Natural killer cell treated with Interleukin-12 subunit alpha and Interleukin-12 subunit beta and Interleukin-15 and Interleukin-18, amount 100 ng/mL, for 72 hours (primary cell): ENCODE measurements at regions not wholly inside any gene's neighbourhood (a gene's known extent, or its start where the extent isn't known, plus 50 kb on each side); places are given as distances from the start of the nearest gene placed in this dataset.

Experiments
- ATAC-seq, 2 donors: fragments of 150-1000 bp; cut with Tn5 transposase in 1 of 2; sonication (Bioruptor Pico), chemical (Tn5 transposase) in 1 of 2; 2 replicates each; pipeline ENCODE4 v1.10.0; 2021
- DNase-seq: peaks from one replicate; pipeline ENCODE4 v3.0.0; 2022; ENCODE audit warnings: low spot score
- H3K27ac Mint-ChIP-seq, 2 donors: 1 replicate in 1 of 2; 2 replicates in 1 of 2; pipeline ENCODE4 v1.8.0; 2022; ENCODE audit warnings: mixed read lengths in 2 of 2, mild to moderate bottlenecking in 1 of 2, moderate library complexity in 1 of 2
- H3K27me3 Mint-ChIP-seq, 2 donors: 1 replicate in 1 of 2; 2 replicates in 1 of 2; pipeline ENCODE4 v1.8.0; 2022; ENCODE audit warnings: mixed read lengths in 2 of 2
- H3K36me3 Mint-ChIP-seq: one replicate; pipeline ENCODE4 v1.8.0; 2022; ENCODE audit warnings: mixed read lengths
- H3K4me1 Mint-ChIP-seq, 2 donors: 1 replicate in 1 of 2; 2 replicates in 1 of 2; pipeline ENCODE4 v1.8.0; 2022; ENCODE audit warnings: low read depth in 2 of 2, mixed read lengths in 2 of 2, mild to moderate bottlenecking in 1 of 2
- H3K4me3 Mint-ChIP-seq: one replicate; pipeline ENCODE4 v1.8.0; 2022; ENCODE audit warnings: mixed read lengths
- H3K9me3 Mint-ChIP-seq: 2 replicates; pipeline ENCODE4 v1.8.0; 2022; ENCODE audit warnings: mixed read lengths

DNA sequence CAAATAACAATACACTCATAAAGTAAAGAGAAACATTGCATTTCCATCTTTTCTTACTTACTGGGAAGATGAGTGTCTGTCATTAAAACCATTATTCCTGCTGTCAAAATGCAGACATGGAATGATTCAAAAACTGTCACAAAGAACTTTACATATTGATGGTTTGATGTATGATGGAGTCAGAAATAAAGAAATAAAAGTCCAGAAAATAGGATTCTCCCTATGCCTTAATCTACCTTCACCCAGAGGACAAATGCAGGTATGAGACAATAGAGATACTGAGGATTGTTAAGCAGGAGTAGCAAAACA is 656.1 kb downstream of the TBC1D4 start:
- H3K9me3 Mint-ChIP-seq = no peaks in the 10 kb centered on the region
- ATAC-seq = no peak
- H3K4me1 Mint-ChIP-seq = no peaks in the 10 kb centered on the region
- no peaks in the 10 kb centered on the region for H3K36me3 Mint-ChIP-seq
- H3K4me3 Mint-ChIP-seq = no peak overlapping the region
- H3K27me3 Mint-ChIP-seq = no peaks in the 10 kb centered on the region
- H3K27ac Mint-ChIP-seq = no peak overlapping the region
- no peak for DNase-seq

DNA sequence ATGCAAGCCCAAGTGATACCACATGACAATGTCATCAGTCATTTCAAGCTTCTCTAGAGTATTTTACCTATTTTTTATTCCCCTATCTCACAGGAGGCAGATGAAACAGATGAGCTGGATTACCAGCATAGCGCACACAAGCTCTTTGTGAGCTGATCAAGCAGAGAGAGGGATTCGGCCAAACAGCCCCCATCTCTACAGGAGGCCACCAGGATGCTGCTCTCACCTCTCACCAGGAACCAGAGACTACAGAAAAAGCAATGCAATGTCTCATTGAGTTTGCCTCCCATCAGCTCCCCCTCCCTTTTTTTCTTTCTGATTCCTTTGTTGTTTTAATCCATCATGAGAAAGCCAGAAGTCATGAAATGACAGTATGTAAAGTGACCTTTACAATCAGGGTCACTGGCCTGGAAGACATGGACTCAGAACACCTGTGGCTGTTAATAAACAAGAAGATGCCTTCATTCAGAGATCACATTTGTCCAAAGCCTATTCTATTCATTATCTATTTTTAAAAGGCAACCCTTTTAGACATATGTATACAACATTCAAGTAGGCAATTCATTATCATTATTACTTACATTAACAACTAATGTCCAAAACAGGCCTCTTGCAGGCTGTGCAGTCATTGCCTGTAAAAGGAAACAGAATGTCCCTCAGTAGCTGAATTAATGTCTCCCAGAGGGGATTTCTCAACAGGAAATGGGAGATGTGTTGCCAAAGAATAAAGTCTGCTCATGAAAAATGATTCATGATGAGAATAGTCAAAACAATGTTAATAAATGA is 656.6 kb downstream of the TBC1D4 start:
- ATAC-seq (no peak), DNase-seq (no peak)
- Mint-ChIP-seq H3K9me3 (no peaks in the 10 kb centered on the region), H3K4me1 (no peaks in the 10 kb centered on the region), H3K27me3 (no peaks in the 10 kb centered on the region), H3K36me3 (no peaks in the 10 kb centered on the region), H3K4me3 (no peak overlapping the region), H3K27ac (no peak overlapping the region)

DNA sequence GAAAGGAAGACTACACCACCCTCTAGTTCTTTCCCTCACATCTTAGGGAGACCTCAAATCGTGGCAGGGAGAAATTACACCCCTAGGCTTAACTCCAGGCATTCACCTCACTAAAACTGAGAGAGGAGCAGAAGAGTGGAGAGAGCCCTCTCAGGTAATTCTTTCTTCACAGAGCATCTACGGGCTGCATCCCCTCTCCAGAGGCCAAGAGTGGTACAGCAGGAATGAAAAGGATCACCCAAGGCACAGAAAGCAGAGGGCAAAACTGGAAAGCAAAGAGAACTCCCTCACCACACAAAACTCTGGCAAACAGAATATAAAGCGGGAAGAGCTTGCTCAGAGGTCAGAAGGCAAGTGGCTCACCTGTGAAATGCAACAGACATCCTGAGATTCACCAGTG is 661.2 kb downstream of the TBC1D4 start:
- Mint-ChIP-seq H3K4me1 (no peaks in the 10 kb centered on the region), H3K4me3 (no peak overlapping the region), H3K27me3 (peaks cover 4 to 12% of the 10 kb centered on the region in 2 donors), H3K9me3 (no peaks in the 10 kb centered on the region), H3K36me3 (no peaks in the 10 kb centered on the region), H3K27ac (no peak overlapping the region)
- no peak for ATAC-seq
- no peak for DNase-seq

DNA sequence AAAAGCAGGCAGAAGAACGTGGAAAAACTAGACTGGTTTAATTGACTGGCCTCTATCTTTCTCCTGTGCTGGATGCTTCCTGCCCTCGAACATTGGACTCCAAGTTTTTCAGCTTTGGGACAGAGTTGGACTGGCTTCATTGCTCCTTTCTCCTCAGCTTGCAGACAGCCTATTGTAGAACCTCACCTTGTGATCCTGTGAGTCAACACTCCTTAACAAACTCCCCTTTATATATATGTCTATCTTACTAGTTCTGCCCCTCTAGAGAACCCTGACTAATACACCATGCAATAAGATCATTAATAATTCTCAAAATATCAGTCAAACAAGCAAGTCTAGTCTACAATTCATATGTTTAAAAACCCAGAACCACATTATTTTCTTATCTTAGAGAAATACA is 662.4 kb downstream of the TBC1D4 start:
- Mint-ChIP-seq H3K27ac (no peak overlapping the region), H3K4me3 (no peak overlapping the region), H3K9me3 (no peaks in the 10 kb centered on the region), H3K27me3 (peaks cover 4 to 12% of the 10 kb centered on the region in 2 donors), H3K4me1 (no peaks in the 10 kb centered on the region), H3K36me3 (no peaks in the 10 kb centered on the region)
- DNase-seq (no peak), ATAC-seq (no peak)

GRCh38 chr13:74816737-74817136 is 665.2 kb downstream of the TBC1D4 start:
- ATAC-seq (no peak), DNase-seq (no peak)
- Mint-ChIP-seq H3K27ac (no peak overlapping the region), H3K4me3 (no peak overlapping the region), H3K9me3 (peaks cover 3% of the 10 kb centered on the region), H3K27me3 (peaks cover 4 to 12% of the 10 kb centered on the region in 2 donors), H3K36me3 (peaks cover 6% of the 10 kb centered on the region), H3K4me1 (no peaks in the 10 kb centered on the region)

- DNase-seq = no peak
- Mint-ChIP-seq H3K4me1 (no peaks in the 10 kb centered on the region), H3K36me3 (peaks cover 9% of the 10 kb centered on the region), H3K9me3 (peaks cover 7% of the 10 kb centered on the region), H3K27ac (no peak overlapping the region), H3K27me3 (peaks cover 12 to 16% of the 10 kb centered on the region in 2 donors), H3K4me3 (no peak overlapping the region)
- ATAC-seq = no peak
These were observed 662.0 kb upstream of the KLF12 start for GRCh38 chr13:74796157-74796556.

DNA sequence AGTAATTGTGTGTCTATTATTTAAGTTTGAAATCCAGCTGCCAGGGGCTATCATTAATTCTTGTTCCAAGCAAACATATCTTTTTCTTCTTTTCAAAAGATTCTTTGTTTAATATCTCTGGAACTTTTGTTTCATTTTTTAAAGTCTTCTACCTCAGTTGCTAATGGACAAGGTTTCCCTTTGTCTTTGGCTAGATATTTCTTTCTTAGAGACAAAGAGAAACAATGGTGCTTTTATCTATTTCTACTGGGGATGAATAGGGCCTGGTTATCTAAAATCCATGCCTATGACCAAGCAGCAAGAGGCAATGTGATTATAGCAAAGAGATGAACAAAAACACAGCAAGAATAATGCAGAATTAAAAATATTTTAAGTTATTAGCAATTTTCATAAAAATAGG is 661.3 kb upstream of the KLF12 start:
- H3K36me3 Mint-ChIP-seq = peaks cover 9% of the 10 kb centered on the region
- ATAC-seq = no peak
- no peaks in the 10 kb centered on the region for H3K4me1 Mint-ChIP-seq
- no peak overlapping the region for H3K27ac Mint-ChIP-seq
- H3K9me3 Mint-ChIP-seq = peaks cover 7% of the 10 kb centered on the region
- H3K27me3 Mint-ChIP-seq = peaks cover 14 to 16% of the 10 kb centered on the region in 2 donors
- no peak for DNase-seq
- H3K4me3 Mint-ChIP-seq = no peak overlapping the region

GRCh38 chr13:74794582-74794981 is 660.4 kb upstream of the KLF12 start:
- no peak overlapping the region for H3K27ac Mint-ChIP-seq
- no peak for DNase-seq
- ATAC-seq = no peak
- H3K27me3 Mint-ChIP-seq = peaks cover 14 to 15% of the 10 kb centered on the region in 2 donors
- H3K9me3 Mint-ChIP-seq = peaks cover 6% of the 10 kb centered on the region
- no peak overlapping the region for H3K4me3 Mint-ChIP-seq
- H3K36me3 Mint-ChIP-seq = peaks cover 9% of the 10 kb centered on the region
- no peaks in the 10 kb centered on the region for H3K4me1 Mint-ChIP-seq

- Mint-ChIP-seq H3K4me3 (no peak overlapping the region), H3K27ac (no peak overlapping the region), H3K36me3 (peaks cover 9% of the 10 kb centered on the region), H3K4me1 (no peaks in the 10 kb centered on the region), H3K27me3 (peaks cover 10 to 14% of the 10 kb centered on the region in 2 donors), H3K9me3 (peaks cover 3% of the 10 kb centered on the region)
- DNase-seq = no peak
- ATAC-seq = no peak
These were observed 659.9 kb upstream of the KLF12 start for GRCh38 chr13:74794147-74794546.

DNA sequence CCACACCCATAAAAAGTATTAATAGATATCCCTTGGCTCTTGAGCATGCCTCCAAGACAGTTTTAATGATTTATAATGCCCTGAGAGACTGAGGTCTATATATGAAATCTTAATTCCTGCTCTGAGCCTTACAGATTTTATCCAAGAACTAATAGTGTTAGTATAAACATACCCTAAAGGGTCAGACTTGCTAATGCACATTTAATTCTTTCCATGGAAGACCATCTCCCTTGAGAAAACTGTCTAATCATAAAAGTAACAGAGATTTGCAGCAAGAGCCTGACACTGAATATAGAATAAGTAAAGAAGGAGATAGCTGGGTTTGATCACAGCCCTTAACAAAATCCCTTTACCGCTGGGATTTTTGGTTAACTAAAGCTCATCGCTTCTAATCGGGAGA is 650.8 kb upstream of the KLF12 start:
- Mint-ChIP-seq H3K27me3 (peaks cover 4 to 8% of the 10 kb centered on the region in 2 donors), H3K27ac (no peak overlapping the region), H3K36me3 (no peaks in the 10 kb centered on the region), H3K9me3 (no peaks in the 10 kb centered on the region), H3K4me1 (no peaks in the 10 kb centered on the region), H3K4me3 (no peak overlapping the region)
- ATAC-seq (no peak), DNase-seq (no peak)

GRCh38 chr13:74778946-74779345 is 644.7 kb upstream of the KLF12 start:
- DNase-seq (no peak), ATAC-seq (no peak)
- no peak overlapping the region for H3K4me3 Mint-ChIP-seq

DNA sequence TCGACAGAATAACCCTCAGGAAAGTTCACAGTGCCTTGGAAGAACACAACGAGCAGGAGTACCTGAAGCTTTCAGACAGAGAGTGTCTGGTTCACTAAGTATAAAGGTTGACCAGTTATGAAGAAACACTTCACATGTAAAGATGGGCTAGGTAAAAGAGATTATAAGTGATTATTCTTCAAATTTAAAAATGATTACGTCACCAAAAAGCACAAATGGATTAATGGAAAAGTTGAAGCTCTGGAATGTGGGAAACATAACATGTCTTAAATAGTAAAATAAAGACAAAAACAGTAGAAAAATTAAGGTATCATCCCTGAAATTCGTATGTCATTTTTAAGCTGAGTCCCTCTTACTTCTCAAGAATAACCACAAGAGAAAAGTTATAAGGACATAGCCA is 643.9 kb upstream of the KLF12 start:
- ATAC-seq (no peak), DNase-seq (no peak)
- Mint-ChIP-seq H3K36me3 (no peaks in the 10 kb centered on the region), H3K4me3 (no peak overlapping the region), H3K27me3 (peaks cover 7 to 14% of the 10 kb centered on the region in 2 donors), H3K4me1 (no peaks in the 10 kb centered on the region), H3K9me3 (no peaks in the 10 kb centered on the region), H3K27ac (no peak overlapping the region)

More at GRCh38 chr13:74778946-74779345, 644.7 kb upstream of the KLF12 start:
- H3K4me1 Mint-ChIP-seq = no peaks in the 10 kb centered on the region
- H3K27ac Mint-ChIP-seq = no peak overlapping the region
- H3K9me3 Mint-ChIP-seq = no peaks in the 10 kb centered on the region
- peaks cover 6 to 14% of the 10 kb centered on the region in 2 donors for H3K27me3 Mint-ChIP-seq
- no peaks in the 10 kb centered on the region for H3K36me3 Mint-ChIP-seq

- peaks cover 6 to 10% of the 10 kb centered on the region in 2 donors for H3K27me3 Mint-ChIP-seq
- H3K27ac Mint-ChIP-seq = no peak overlapping the region
- H3K4me1 Mint-ChIP-seq = no peaks in the 10 kb centered on the region
- DNase-seq (no peak), ATAC-seq (no peak)
- no peaks in the 10 kb centered on the region for H3K36me3 Mint-ChIP-seq
- H3K9me3 Mint-ChIP-seq = no peaks in the 10 kb centered on the region
- no peak overlapping the region for H3K4me3 Mint-ChIP-seq
These were observed 640.1 kb upstream of the KLF12 start for GRCh38 chr13:74774264-74774663.

GRCh38 chr13:74773248-74773647 is 639.0 kb upstream of the KLF12 start:
- Mint-ChIP-seq H3K9me3 (no peaks in the 10 kb centered on the region), H3K27me3 (peaks cover 10% of the 10 kb centered on the region in 2 donors), H3K4me1 (no peaks in the 10 kb centered on the region), H3K36me3 (no peaks in the 10 kb centered on the region), H3K4me3 (no peak overlapping the region), H3K27ac (no peak overlapping the region)
- DNase-seq (no peak), ATAC-seq (no peak)

- no peaks in the 10 kb centered on the region for H3K36me3 Mint-ChIP-seq
- peaks cover 8 to 11% of the 10 kb centered on the region in 2 donors for H3K27me3 Mint-ChIP-seq
These were observed 637.8 kb upstream of the KLF12 start for GRCh38 chr13:74771964-74772363.

More at GRCh38 chr13:74771964-74772363, 637.8 kb upstream of the KLF12 start:
- H3K9me3 Mint-ChIP-seq = no peaks in the 10 kb centered on the region
- ATAC-seq (no peak), DNase-seq (no peak)
- no peaks in the 10 kb centered on the region for H3K4me1 Mint-ChIP-seq
- H3K27ac Mint-ChIP-seq = no peak overlapping the region
- no peak overlapping the region for H3K4me3 Mint-ChIP-seq
